Testis (tissue), 2 donors: ENCODE measurements at regions not wholly inside any gene's neighbourhood (a gene's known extent, or its start where the extent isn't known, plus 50 kb on each side); places are given as distances from the start of the nearest gene placed in this dataset.

Source experiments
- CTCF ChIP-seq, 3 experiments: fragments of 450-650 bp in 2 of 3; fragments of 200-600 bp in 1 of 3; sonication (generic) in 1 of 3; IDR thresholded peaks; one replicate each; pipeline ENCODE4 v1.5.1; 2016 to 2019; ENCODE audit warnings: antibody characterized with exemption in 3 of 3, mild to moderate bottlenecking in 2 of 3, moderate library complexity in 1 of 3
- POLR2A ChIP-seq: fragments of 450-650 bp; IDR thresholded peaks from one replicate; pipeline ENCODE4 v1.6.1; 2017; ENCODE audit warnings: antibody characterized with exemption, mild to moderate bottlenecking, moderate library complexity

- TF ChIP-seq POLR2A (no peak), CTCF (IDR thresholded peaks at IDR 0.05) (no peak)
These were observed 234.5 kb upstream of the DKK2 start for GRCh38 chr4:107270614-107271013.
